ENCODE measurements at regions not wholly inside any gene's neighbourhood (a gene's known extent, or its start where the extent isn't known, plus 50 kb on each side); places are given as distances from the start of the nearest gene placed in this dataset.

GRCh38 chr2:62410015-62410453 lies 96.0 kb downstream of the TMEM17 start:
- TF ChIP-seq, protein P1, sequence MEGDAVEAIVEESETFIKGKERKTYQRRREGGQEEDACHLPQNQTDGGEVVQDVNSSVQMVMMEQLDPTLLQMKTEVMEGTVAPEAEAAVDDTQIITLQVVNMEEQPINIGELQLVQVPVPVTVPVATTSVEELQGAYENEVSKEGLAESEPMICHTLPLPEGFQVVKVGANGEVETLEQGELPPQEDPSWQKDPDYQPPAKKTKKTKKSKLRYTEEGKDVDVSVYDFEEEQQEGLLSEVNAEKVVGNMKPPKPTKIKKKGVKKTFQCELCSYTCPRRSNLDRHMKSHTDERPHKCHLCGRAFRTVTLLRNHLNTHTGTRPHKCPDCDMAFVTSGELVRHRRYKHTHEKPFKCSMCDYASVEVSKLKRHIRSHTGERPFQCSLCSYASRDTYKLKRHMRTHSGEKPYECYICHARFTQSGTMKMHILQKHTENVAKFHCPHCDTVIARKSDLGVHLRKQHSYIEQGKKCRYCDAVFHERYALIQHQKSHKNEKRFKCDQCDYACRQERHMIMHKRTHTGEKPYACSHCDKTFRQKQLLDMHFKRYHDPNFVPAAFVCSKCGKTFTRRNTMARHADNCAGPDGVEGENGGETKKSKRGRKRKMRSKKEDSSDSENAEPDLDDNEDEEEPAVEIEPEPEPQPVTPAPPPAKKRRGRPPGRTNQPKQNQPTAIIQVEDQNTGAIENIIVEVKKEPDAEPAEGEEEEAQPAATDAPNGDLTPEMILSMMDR (IDR thresholded peaks at IDR 0.05): peak; percentile 24
- TF ChIP-seq SIN3A (IDR thresholded peaks at IDR 0.05; ENCODE audit: borderline replicate concordance, insufficient read depth, low read depth, low read length) (no peak), POLR2AphosphoS5 (IDR thresholded peaks at IDR 0.05; ENCODE audit: low read depth, low read length) (no peak)

Data from Panc1 (cell line).